ENCODE measurements at regions not wholly inside any gene's neighbourhood (a gene's known extent, or its start where the extent isn't known, plus 50 kb on each side); places are given as distances from the start of the nearest gene placed in this dataset.

- no peak for TF ChIP-seq SUZ12 (IDR thresholded peaks at IDR 0.05; ENCODE audit: extremely low read depth, insufficient read depth, insufficient read length)
- no peak for TF ChIP-seq ZNF274 (IDR thresholded peaks at IDR 0.05; ENCODE audit: low read depth, low read length)
- no peak for TF ChIP-seq YY1 (IDR thresholded peaks at IDR 0.05; ENCODE audit: insufficient read depth, insufficient read length)
Observed at GRCh38 chr11:104259121-104259610, 95.2 kb upstream of the PDGFD start.
